ENCODE measurements at regions not wholly inside any gene's neighbourhood (a gene's known extent, or its start where the extent isn't known, plus 50 kb on each side); places are given as distances from the start of the nearest gene placed in this dataset.

DNA sequence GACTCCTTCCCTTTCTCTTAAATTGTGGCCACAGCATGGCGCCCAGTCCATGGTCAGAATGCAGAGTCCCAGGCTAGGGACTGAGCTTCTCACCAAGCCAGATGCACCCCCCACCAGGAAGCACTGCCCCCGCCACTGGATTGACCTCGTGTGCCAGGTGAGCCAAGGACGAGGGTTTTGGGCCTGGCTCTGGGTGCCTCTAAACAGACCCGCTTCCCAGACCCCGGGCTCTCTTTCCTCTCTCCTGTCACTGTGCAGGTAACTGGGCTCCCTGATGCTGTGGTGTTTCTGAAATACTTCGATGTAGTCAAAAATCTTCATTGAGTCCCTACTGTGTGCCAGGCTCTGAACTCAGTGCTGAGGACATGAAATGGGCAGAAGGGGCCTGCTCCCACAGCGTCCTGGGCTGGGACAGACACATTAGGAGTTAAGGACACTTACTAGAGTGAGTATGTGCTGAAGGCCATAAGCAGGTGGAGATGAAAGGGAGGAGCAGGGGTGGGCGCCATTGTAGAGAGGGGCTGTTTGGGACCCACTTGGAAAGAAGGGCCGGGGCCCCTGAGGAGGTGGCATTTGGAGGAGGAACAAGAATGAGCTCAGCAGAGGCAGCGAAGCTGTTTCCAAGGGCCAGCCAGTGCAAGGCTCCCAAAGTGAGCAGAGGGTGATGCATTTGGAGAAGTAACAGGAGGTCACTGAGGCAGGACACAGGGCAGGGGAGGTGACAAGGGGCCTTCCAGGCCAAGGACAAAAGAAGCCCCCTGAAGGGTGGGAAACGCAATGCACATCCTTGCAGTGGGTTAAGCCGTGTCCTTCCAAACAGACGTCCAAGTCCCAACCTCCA is 217.1 kb downstream of the ANKRD60 start:
- Histone ChIP-seq H3K9me3 (ENCODE audit: control insufficient read depth, low read length) (no peaks in the 10 kb centered on the region), H3K27me3 (ENCODE audit: control insufficient read depth, insufficient read depth) (no peaks in the 10 kb centered on the region), H3K27ac (ENCODE audit: low read length) (no peak overlapping the region), H3K4me3 (ENCODE audit: low read length) (no peak overlapping the region), H3K4me1 (ENCODE audit: control insufficient read depth, insufficient read depth, low read length) (no peaks in the 10 kb centered on the region)
- DNase-seq (no peak), ATAC-seq (no peak)
- intact Hi-C loops (cut with DNase I): no loop called here
- 85% methylated on average over 14 of the region's 14 CpGs for WGBS

DNA sequence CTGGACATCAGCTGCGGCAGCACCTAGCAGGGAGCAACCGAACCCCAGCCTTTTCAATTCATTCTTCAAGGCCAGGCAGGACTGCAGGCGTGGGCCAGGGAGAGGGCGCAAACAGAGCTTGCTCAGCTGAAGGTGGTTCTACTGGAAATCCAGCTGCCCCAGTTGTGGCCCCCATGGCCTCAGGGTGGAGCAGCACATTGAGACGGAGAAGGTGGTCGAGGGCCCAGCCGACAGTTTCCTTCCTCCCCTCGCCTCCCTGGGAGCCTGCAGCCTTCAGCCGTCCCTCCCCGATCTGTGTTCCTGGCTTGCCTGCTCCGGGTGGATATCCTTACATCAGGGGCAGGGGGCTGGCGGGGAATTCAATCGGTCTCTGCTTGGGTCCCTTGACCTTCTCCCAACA is 217.8 kb downstream of the ANKRD60 start:
- no peaks in the 10 kb centered on the region for H3K4me1 ChIP-seq (ENCODE audit: control insufficient read depth, insufficient read depth, low read length)
- 85% methylated on average over 13 of the region's 13 CpGs for WGBS
- no peak overlapping the region for H3K4me3 ChIP-seq (ENCODE audit: low read length)
- H3K9me3 ChIP-seq (ENCODE audit: control insufficient read depth, low read length): no peaks in the 10 kb centered on the region
- DNase-seq (no peak), ATAC-seq (no peak)
- intact Hi-C loops (cut with DNase I): no loop called here
- no peak overlapping the region for H3K27ac ChIP-seq (ENCODE audit: low read length)
- no peaks in the 10 kb centered on the region for H3K27me3 ChIP-seq (ENCODE audit: control insufficient read depth, insufficient read depth)

DNA sequence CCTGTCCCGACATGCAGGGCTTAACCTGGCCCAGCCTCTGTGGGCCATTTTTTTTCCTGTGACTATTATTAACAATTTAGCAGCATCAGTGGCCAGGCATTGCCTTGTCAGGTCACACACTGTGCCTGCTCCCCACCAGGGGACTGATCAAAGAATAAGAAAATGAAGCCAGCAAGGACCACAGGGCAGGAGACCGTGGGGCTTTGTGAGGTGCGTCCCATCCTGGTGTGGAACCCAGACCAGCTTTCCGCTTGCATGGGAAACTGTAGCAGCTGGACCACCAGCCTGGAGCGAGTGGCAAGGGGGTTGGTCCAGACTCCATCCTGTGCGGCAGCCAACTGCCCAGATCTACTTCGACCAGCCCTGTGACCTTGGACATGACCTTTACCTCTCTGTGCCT is 218.3 kb downstream of the ANKRD60 start:
- 92% methylated on average over 7 of the region's 7 CpGs for WGBS

DNA sequence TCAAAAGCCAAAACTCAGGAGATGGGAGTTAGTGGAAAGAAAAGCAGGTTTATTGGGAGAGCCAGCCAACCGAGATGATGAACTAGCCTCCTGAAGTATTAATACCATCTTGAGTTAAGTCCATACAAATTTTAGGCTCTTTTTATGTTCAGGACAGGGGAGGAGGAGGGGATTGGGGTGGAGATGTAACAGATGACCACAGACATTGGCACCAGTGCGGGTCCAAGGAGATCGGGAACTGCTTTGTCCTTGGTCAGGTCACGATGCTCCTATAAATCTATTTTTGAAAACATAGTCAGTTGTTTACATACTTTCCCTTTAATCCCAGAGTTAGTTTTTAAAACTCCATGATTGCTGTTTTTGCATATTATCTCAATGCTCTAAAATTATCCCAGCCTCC is 219.6 kb downstream of the ANKRD60 start:
- intact Hi-C loops (cut with DNase I): no loop called here
- Histone ChIP-seq H3K27me3 (ENCODE audit: control insufficient read depth, insufficient read depth) (no peaks in the 10 kb centered on the region), H3K9me3 (ENCODE audit: control insufficient read depth, low read length) (no peaks in the 10 kb centered on the region), H3K27ac (ENCODE audit: low read length) (no peak overlapping the region), H3K4me1 (ENCODE audit: control insufficient read depth, insufficient read depth, low read length) (no peaks in the 10 kb centered on the region), H3K4me3 (ENCODE audit: low read length) (no peak overlapping the region)
- ATAC-seq (no peak), DNase-seq (no peak)
- 83% methylated on average over 4 of the region's 4 CpGs for WGBS

More for the DNA sequence above, 218.3 kb downstream of the ANKRD60 start:
- H3K4me1 ChIP-seq (ENCODE audit: control insufficient read depth, insufficient read depth, low read length): no peaks in the 10 kb centered on the region
- H3K27me3 ChIP-seq (ENCODE audit: control insufficient read depth, insufficient read depth): no peaks in the 10 kb centered on the region
- H3K9me3 ChIP-seq (ENCODE audit: control insufficient read depth, low read length): no peaks in the 10 kb centered on the region
- ATAC-seq: no peak
- DNase-seq: no peak
- no peak overlapping the region for H3K27ac ChIP-seq (ENCODE audit: low read length)
- intact Hi-C loops (cut with DNase I): no loop called here
- H3K4me3 ChIP-seq (ENCODE audit: low read length): no peak overlapping the region

DNA sequence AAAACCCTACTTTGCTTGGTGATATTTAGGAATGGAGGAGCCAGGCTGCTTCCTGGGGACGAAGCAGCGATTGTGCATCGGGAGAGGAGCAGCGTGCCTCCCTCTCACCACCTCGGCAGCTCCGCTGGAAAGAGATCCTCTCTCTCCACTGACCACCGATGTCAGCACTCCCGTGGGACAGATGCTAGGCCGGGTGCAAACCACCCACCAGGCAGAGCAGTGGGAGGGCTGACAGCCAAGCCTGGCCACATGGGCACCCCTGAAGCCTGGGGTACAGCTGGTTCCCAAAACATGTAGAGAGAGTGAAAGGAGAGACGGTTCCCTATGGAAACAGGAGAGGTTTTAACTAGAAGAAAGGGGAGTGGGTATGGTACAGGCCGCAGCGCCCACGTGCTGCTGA is 220.0 kb downstream of the ANKRD60 start:
- intact Hi-C loops (cut with DNase I): no loop called here
- Histone ChIP-seq H3K27ac (ENCODE audit: low read length) (no peak overlapping the region), H3K9me3 (ENCODE audit: control insufficient read depth, low read length) (no peaks in the 10 kb centered on the region), H3K4me3 (ENCODE audit: low read length) (no peak overlapping the region), H3K4me1 (ENCODE audit: control insufficient read depth, insufficient read depth, low read length) (no peaks in the 10 kb centered on the region), H3K27me3 (ENCODE audit: control insufficient read depth, insufficient read depth) (no peaks in the 10 kb centered on the region)
- ATAC-seq (no peak), DNase-seq (no peak)
- WGBS: 76% methylated on average over 13 of the region's 13 CpGs

DNA sequence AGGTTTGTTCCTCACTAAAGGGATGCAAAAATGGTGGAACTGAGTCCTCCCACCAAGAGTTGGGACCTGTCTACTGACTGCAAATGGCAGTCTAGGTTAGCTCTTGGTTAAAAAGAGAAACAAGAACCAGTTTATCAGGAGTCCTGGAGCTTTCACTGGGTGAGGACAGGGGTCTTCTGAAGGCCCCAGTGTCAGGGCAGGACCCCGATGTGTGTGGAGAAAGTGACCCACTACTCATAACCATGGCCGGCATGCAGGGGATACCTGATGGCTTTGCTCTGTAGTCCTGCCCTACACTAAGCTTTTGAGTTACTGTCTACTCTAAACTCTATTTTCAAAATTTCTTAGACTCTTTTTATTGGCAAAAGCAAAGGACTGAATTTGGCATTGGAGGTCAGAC is 220.5 kb downstream of the ANKRD60 start:
- no peak for DNase-seq
- Histone ChIP-seq H3K4me3 (ENCODE audit: low read length) (no peak overlapping the region), H3K9me3 (ENCODE audit: control insufficient read depth, low read length) (no peaks in the 10 kb centered on the region), H3K27me3 (ENCODE audit: control insufficient read depth, insufficient read depth) (no peaks in the 10 kb centered on the region), H3K27ac (ENCODE audit: low read length) (no peak overlapping the region), H3K4me1 (ENCODE audit: control insufficient read depth, insufficient read depth, low read length) (no peaks in the 10 kb centered on the region)
- 100% methylated on average over 2 of the region's 2 CpGs for WGBS
- ATAC-seq: no peak
- intact Hi-C loops (cut with DNase I): no loop called here

DNA sequence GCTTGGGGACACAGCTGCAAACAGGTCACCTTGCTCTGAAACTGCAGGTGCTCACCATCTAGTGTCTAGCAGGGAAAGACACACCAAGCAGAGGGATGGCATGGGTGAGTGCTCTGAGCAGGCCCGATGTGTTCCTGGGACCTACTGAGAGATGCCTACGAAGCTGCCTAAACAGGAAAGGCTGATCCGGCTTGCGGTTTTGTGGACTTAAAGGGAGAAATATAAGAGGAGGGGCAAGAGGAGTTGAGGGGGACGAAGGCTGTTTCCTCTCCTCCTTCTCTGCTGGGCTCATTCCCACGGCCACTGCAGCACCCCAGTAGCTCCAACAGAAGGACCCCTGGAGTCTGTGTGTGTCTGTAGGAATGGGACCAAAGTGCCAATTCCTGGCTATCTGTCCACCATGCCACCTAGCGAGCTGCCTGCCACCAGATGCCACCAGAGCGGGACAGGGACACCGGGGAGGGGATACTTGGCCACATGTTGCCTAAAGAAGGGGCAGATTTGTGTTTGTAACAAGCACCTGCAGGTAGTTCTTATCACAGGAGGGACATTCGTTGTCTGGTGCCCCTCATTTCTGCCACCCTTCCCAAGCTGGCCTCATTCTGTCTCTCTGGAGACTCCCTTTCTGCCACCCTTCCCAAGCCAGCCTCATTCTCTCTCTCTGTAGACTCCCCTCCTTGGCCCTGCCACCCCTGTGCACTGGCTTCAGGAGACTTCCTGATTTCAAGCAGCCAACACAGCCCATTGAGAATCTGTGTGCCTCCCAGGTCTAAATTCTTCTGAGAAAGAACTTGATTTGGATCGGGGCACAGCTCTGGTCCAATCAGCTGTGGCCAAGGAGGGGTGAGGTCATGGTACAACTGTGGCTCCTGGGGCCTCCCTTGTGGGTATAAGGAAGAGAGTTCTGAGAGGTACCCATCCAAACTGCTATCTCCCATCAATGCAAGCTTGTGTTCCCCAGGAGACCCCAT is 221.8 kb downstream of the ANKRD60 start:
- no peaks in the 10 kb centered on the region for H3K27me3 ChIP-seq (ENCODE audit: control insufficient read depth, insufficient read depth)
- DNase-seq: no peak
- no peaks in the 10 kb centered on the region for H3K4me1 ChIP-seq (ENCODE audit: control insufficient read depth, insufficient read depth, low read length)
- intact Hi-C loops (cut with DNase I): no loop called here
- 86% methylated on average over 11 of the region's 11 CpGs for WGBS
- no peak overlapping the region for H3K4me3 ChIP-seq (ENCODE audit: low read length)
- no peaks in the 10 kb centered on the region for H3K9me3 ChIP-seq (ENCODE audit: control insufficient read depth, low read length)
- peak in 1 of 2 donors; percentile 13 for ATAC-seq
- no peak overlapping the region for H3K27ac ChIP-seq (ENCODE audit: low read length)

DNA sequence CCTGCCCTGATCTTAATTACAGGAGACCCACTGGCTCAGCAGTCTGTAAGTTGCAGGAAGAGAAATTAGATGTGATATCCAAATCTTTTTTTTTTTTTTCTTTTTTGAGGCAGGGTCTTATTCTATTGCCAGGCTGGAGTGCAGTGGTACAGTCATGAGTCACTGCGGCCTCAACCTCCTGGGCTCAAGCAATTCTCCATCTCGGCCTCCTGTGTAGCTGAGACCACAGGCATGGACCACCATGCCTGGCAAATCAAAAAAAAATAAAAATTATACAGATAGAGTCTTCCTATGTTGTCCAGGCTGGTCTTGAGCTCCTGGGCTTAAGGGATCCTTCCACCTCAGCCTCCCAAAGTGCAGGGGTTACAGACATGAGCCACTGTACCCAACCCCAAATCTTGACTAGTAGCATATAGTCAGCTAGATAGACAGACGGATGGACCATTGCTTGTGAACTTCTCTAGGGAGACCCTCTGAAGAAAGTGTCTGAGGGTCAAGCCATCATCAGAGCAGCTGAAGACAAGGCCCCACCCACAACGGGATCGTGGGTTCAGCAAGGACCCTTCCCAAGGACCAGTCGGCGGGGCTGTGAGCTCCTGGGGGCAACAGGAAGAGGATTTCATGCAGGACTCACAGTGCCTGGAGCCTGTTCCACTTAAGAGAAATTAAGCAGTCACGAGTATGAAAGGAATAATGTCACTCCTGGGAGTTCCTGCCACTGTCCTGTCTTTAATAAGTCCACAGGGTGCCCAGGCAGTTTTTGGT is 222.7 kb downstream of the ANKRD60 start:
- Histone ChIP-seq H3K4me1 (ENCODE audit: control insufficient read depth, insufficient read depth, low read length) (no peaks in the 10 kb centered on the region), H3K27me3 (ENCODE audit: control insufficient read depth, insufficient read depth) (no peaks in the 10 kb centered on the region), H3K9me3 (ENCODE audit: control insufficient read depth, low read length) (no peaks in the 10 kb centered on the region), H3K27ac (ENCODE audit: low read length) (no peak overlapping the region), H3K4me3 (ENCODE audit: low read length) (no peak overlapping the region)
- ATAC-seq: no peak
- no peak for DNase-seq
- intact Hi-C loops (cut with DNase I): no loop called here
- 79% methylated on average over 8 of the region's 8 CpGs for WGBS

DNA sequence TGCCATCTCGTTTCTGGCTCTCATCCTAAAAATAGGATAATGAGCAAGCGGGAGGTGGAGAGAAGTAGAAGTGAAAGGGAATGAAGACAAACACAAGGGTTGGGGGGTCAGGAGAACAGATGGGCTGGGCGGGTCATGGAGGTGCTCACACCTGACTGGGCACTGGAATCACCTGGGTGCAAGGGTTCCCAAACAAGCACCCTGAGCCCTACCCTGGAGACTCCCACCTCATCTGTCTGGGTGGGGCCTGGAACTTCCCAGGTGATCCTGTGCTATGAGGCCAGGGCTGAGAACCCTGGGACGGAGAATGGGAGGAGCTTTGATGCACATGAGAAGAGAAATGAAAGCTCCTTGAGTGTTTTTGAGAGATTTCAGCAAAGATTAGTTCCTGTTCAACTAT is 223.6 kb downstream of the ANKRD60 start:
- no peaks in the 10 kb centered on the region for H3K27me3 ChIP-seq (ENCODE audit: control insufficient read depth, insufficient read depth)
- no peak overlapping the region for H3K4me3 ChIP-seq (ENCODE audit: low read length)
- ATAC-seq: no peak
- H3K4me1 ChIP-seq (ENCODE audit: control insufficient read depth, insufficient read depth, low read length): no peaks in the 10 kb centered on the region
- no peak overlapping the region for H3K27ac ChIP-seq (ENCODE audit: low read length)
- H3K9me3 ChIP-seq (ENCODE audit: control insufficient read depth, low read length): no peaks in the 10 kb centered on the region
- 81% methylated on average over 4 of the region's 4 CpGs for WGBS
- no peak for DNase-seq
- intact Hi-C loops (cut with DNase I): no loop called here

DNA sequence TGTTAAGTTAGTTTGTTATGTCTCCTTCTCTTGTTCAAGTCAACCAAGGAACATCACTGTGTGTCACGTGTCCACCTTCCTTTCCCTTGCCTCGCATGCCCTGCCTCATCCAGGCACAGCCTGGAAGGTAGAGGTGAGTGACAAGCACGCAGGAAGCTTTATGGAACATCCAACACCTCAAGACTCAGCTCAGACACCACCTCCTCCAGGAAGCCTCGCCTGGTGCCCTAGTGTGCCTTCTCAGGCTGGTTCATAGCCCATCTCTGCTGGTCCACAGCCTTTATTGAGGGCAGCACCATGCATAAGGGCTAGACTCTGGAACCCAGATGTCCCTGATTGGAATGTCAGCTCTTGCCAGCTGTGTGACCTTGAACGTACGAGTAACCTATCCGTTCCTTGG is 224.3 kb downstream of the ANKRD60 start:
- no peak overlapping the region for H3K4me3 ChIP-seq (ENCODE audit: low read length)
- intact Hi-C loops (cut with DNase I): no loop called here
- WGBS: 93% methylated on average over 7 of the region's 7 CpGs
- no peaks in the 10 kb centered on the region for H3K27me3 ChIP-seq (ENCODE audit: control insufficient read depth, insufficient read depth)
- DNase-seq (no peak), ATAC-seq (no peak)
- no peaks in the 10 kb centered on the region for H3K4me1 ChIP-seq (ENCODE audit: control insufficient read depth, insufficient read depth, low read length)
- H3K9me3 ChIP-seq (ENCODE audit: control insufficient read depth, low read length): no peaks in the 10 kb centered on the region
- H3K27ac ChIP-seq (ENCODE audit: low read length): no peak overlapping the region

DNA sequence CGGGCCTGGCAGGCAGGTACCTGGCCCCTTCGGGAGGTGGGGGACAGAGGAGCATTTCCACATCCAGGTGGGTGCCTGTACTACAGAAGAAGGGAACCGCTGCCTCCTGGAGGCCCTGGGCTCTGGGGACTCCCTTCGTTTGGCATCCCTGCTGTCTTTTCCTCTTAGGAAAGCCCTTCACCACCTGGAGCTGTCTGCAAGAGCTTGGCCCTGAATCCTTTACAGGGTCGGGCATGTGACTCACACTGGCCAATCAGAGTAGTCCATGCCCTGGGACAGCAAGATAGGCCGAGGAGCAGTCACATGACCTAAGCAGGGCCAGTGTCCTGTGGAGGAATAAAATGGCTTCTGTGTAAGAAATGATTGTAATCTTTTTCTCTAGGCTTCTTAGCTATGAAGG is 224.9 kb downstream of the ANKRD60 start:
- ATAC-seq (no peak), DNase-seq (no peak)
- intact Hi-C loops (cut with DNase I): no loop called here
- no peak overlapping the region for H3K4me3 ChIP-seq (ENCODE audit: low read length)
- no peaks in the 10 kb centered on the region for H3K4me1 ChIP-seq (ENCODE audit: control insufficient read depth, insufficient read depth, low read length)
- no peaks in the 10 kb centered on the region for H3K27me3 ChIP-seq (ENCODE audit: control insufficient read depth, insufficient read depth)
- no peak overlapping the region for H3K27ac ChIP-seq (ENCODE audit: low read length)
- no peaks in the 10 kb centered on the region for H3K9me3 ChIP-seq (ENCODE audit: control insufficient read depth, low read length)
- 94% methylated on average over 6 of the region's 6 CpGs for WGBS
